IgD-negative memory B cell (primary cell): ENCODE measurements at regions not wholly inside any gene's neighbourhood (a gene's known extent, or its start where the extent isn't known, plus 50 kb on each side); places are given as distances from the start of the nearest gene placed in this dataset.

Experiments used
- H3K27ac Mint-ChIP-seq, 3 donors: one replicate each; pipeline ENCODE4 v1.8.0; 2020 to 2022; ENCODE audit warnings: mild to moderate bottlenecking in 3 of 3, mixed read lengths in 3 of 3, moderate library complexity in 1 of 3
- H3K27me3 Mint-ChIP-seq: one replicate; pipeline ENCODE4 v1.8.0; 2021; ENCODE audit warnings: mixed read lengths
- H3K36me3 Mint-ChIP-seq: one replicate; pipeline ENCODE4 v1.8.0; 2020; ENCODE audit warnings: mild to moderate bottlenecking, mixed read lengths
- H3K4me1 Mint-ChIP-seq, 3 donors: one replicate each; pipeline ENCODE4 v1.8.0; 2020 to 2022; ENCODE audit warnings: mixed read lengths in 3 of 3, mild to moderate bottlenecking in 1 of 3
- H3K4me3 Mint-ChIP-seq, 4 donors: one replicate each; pipeline ENCODE4 v1.8.0; 2020 to 2022; ENCODE audit warnings: mild to moderate bottlenecking in 4 of 4, mixed read lengths in 4 of 4, moderate library complexity in 3 of 4
- H3K9me3 Mint-ChIP-seq, 3 donors: one replicate each; pipeline ENCODE4 v1.8.0; 2020 to 2021; ENCODE audit warnings: mixed read lengths in 3 of 3, mild to moderate bottlenecking in 1 of 3

GRCh38 chr13:58977085-58977484 is 1186.6 kb downstream of the DIAPH3 start:
- H3K9me3 Mint-ChIP-seq, result peaks cover 0 to 6% (median 2%) of the 10 kb centered on the region in 3 donors
- no peaks in the 10 kb centered on the region for H3K27me3 Mint-ChIP-seq
- no peak overlapping the region for H3K27ac Mint-ChIP-seq
- H3K36me3 Mint-ChIP-seq, result peaks cover 3% of the 10 kb centered on the region
- H3K4me3 Mint-ChIP-seq, result no peak overlapping the region
- no peaks in the 10 kb centered on the region for H3K4me1 Mint-ChIP-seq

DNA sequence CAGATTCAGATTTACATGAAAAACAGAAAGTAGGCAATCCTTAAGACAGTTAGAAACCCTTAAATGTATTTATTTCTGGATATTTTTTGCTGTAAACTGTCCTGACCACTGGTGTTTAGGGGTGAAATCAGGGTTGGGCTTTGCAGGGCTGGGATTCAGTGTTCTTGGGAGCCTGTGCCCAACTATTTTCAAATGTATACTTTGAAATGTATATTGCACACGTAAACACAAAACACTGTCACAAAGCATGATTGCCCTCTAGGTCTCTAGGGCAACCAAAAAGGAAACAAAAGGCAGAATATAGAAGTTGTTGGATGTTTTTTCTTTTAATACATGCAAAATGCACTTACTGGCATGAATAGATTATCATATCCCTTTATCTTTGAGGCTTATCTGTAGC is 1185.4 kb downstream of the DIAPH3 start:
- no peaks in the 10 kb centered on the region for H3K27me3 Mint-ChIP-seq
- H3K4me3 Mint-ChIP-seq, result no peak overlapping the region
- H3K27ac Mint-ChIP-seq, result no peak overlapping the region
- no peaks in the 10 kb centered on the region for H3K4me1 Mint-ChIP-seq
- H3K36me3 Mint-ChIP-seq, result peaks cover 3% of the 10 kb centered on the region
- H3K9me3 Mint-ChIP-seq, result peaks cover 5 to 9% (median 6%) of the 10 kb centered on the region in 3 donors

- Mint-ChIP-seq H3K4me1 (no peaks in the 10 kb centered on the region), H3K4me3 (no peak overlapping the region), H3K9me3 (peaks cover 11 to 17% (median 11%) of the 10 kb centered on the region in 3 donors), H3K27me3 (no peaks in the 10 kb centered on the region), H3K27ac (no peak overlapping the region), H3K36me3 (peaks cover 3% of the 10 kb centered on the region)
Measured at GRCh38 chr13:58979851-58980250, 1183.9 kb downstream of the DIAPH3 start.

DNA sequence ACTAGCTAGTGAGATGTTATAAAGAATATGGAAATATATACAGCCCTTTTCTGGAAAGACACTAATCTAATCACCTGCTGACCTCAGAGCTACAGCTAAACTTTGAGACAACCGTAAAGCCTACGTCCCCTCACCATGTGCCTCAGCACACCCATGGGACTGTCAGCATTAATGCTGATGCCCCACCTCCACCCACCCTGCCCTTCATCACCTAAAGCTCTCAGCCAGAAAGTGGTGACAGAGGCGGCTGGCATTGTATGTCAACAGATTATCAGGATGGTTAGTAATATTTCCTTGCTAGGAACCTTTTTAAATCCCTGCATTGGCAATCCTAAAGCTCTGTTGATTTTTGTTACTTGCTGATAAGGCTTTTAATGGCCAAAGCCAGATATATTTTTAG is 1177.9 kb downstream of the DIAPH3 start:
- Mint-ChIP-seq H3K36me3 (peaks cover under 1% of the 10 kb centered on the region), H3K27ac (no peak overlapping the region), H3K9me3 (peaks cover 9 to 21% (median 19%) of the 10 kb centered on the region in 3 donors), H3K27me3 (no peaks in the 10 kb centered on the region), H3K4me1 (no peaks in the 10 kb centered on the region), H3K4me3 (no peak overlapping the region)

GRCh38 chr13:58989556-58989955 is 1174.2 kb downstream of the DIAPH3 start:
- H3K36me3 Mint-ChIP-seq, result peaks cover 2% of the 10 kb centered on the region
- no peaks in the 10 kb centered on the region for H3K4me1 Mint-ChIP-seq
- no peak overlapping the region for H3K27ac Mint-ChIP-seq
- no peaks in the 10 kb centered on the region for H3K27me3 Mint-ChIP-seq
- H3K9me3 Mint-ChIP-seq, result peaks cover 6 to 15% (median 11%) of the 10 kb centered on the region in 3 donors
- H3K4me3 Mint-ChIP-seq, result no peak overlapping the region

DNA sequence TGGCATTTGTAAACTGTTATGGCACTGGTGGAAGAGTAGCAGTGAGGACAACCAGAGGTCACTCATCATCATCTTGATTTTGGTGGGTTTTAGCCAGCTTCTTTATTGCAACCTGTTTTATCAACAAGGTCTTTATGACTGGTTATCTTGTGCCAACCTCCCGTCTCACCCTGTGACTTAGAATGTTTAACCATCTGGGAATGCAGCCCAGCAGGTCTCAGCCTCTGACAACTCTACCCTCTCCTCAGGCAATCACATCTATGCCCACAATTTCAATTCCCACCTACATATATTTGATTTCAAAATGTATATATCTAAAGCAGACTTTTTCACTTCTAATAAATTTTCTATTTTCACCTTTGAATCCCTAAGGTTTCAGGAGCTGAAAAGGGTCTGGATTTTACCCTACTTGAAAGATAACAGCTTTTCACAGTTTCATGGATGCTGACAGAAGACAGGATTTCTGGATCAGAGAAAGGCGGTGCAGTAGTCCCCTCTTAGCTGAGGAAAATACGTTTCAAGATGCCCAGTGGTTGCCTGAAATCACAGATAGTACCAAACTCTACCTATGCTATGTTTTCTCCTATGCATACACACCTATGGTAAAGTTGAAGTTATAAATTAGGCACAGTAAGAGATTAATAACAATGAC is 1171.8 kb downstream of the DIAPH3 start:
- Mint-ChIP-seq H3K27ac (no peak overlapping the region), H3K4me3 (no peak overlapping the region), H3K36me3 (peaks cover 2% of the 10 kb centered on the region), H3K9me3 (peaks cover 4 to 8% (median 8%) of the 10 kb centered on the region in 3 donors), H3K4me1 (no peaks in the 10 kb centered on the region), H3K27me3 (no peaks in the 10 kb centered on the region)

- H3K9me3 Mint-ChIP-seq, result peaks cover 4 to 8% (median 8%) of the 10 kb centered on the region in 3 donors
- no peak overlapping the region for H3K27ac Mint-ChIP-seq
- H3K27me3 Mint-ChIP-seq, result no peaks in the 10 kb centered on the region
- peaks cover 2% of the 10 kb centered on the region for H3K36me3 Mint-ChIP-seq
- no peaks in the 10 kb centered on the region for H3K4me1 Mint-ChIP-seq
- no peak overlapping the region for H3K4me3 Mint-ChIP-seq
Measured at GRCh38 chr13:58992478-58993042, 1171.2 kb downstream of the DIAPH3 start.

- H3K4me3 Mint-ChIP-seq, result no peak overlapping the region
Measured at GRCh38 chr13:58994077-58994476, 1169.7 kb downstream of the DIAPH3 start.

GRCh38 chr13:58994777-58995176 is 1169.0 kb downstream of the DIAPH3 start:
- H3K4me1 Mint-ChIP-seq, result no peaks in the 10 kb centered on the region
- H3K9me3 Mint-ChIP-seq, result peaks cover 4 to 9% (median 4%) of the 10 kb centered on the region in 3 donors
- H3K4me3 Mint-ChIP-seq, result no peak overlapping the region

More at GRCh38 chr13:58994077-58994476, 1169.7 kb downstream of the DIAPH3 start:
- peaks cover 2% of the 10 kb centered on the region for H3K36me3 Mint-ChIP-seq
- H3K4me1 Mint-ChIP-seq, result no peaks in the 10 kb centered on the region
- no peaks in the 10 kb centered on the region for H3K27me3 Mint-ChIP-seq
- no peak overlapping the region for H3K27ac Mint-ChIP-seq
- H3K9me3 Mint-ChIP-seq, result peaks cover 4 to 9% (median 6%) of the 10 kb centered on the region in 3 donors

GRCh38 chr13:58998716-58999115 is 1165.0 kb downstream of the DIAPH3 start:
- no peaks in the 10 kb centered on the region for H3K4me1 Mint-ChIP-seq
- H3K27ac Mint-ChIP-seq, result no peak overlapping the region
- no peak overlapping the region for H3K4me3 Mint-ChIP-seq
- no peaks in the 10 kb centered on the region for H3K27me3 Mint-ChIP-seq
- peaks cover 2 to 4% (median 2%) of the 10 kb centered on the region in 3 donors for H3K9me3 Mint-ChIP-seq
- H3K36me3 Mint-ChIP-seq, result no peaks in the 10 kb centered on the region

More at GRCh38 chr13:58994777-58995176, 1169.0 kb downstream of the DIAPH3 start:
- H3K36me3 Mint-ChIP-seq, result peaks cover 2% of the 10 kb centered on the region
- H3K27me3 Mint-ChIP-seq, result no peaks in the 10 kb centered on the region
- H3K27ac Mint-ChIP-seq, result no peak overlapping the region

- Mint-ChIP-seq H3K36me3 (no peaks in the 10 kb centered on the region), H3K4me1 (no peaks in the 10 kb centered on the region), H3K9me3 (peaks cover 2 to 4% (median 2%) of the 10 kb centered on the region in 3 donors), H3K27ac (no peak overlapping the region), H3K4me3 (no peak overlapping the region), H3K27me3 (no peaks in the 10 kb centered on the region)
Measured at GRCh38 chr13:58999851-59000250, 1163.9 kb downstream of the DIAPH3 start.

GRCh38 chr13:59000770-59001169 is 1163.0 kb downstream of the DIAPH3 start:
- no peaks in the 10 kb centered on the region for H3K36me3 Mint-ChIP-seq
- H3K4me3 Mint-ChIP-seq, result no peak overlapping the region

DNA sequence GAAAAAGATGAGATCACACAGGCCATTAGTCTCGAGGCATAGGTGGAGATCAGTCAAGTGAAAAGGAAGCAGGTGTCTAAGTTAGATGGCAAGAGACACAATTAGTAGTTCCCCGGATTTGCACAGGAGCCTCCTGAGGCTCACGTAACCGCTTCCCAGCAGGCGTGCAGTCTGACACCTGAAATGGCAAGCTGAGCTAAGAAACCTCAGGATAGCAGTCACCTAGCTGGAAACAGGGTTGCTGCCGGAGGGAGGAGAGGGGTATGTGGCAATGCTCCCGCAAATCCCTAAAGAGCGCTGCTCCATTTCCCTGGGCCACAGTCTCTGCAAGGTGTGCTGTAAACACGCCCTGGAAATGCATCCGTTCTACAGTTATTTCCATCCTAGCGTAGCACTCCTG is 1151.0 kb downstream of the DIAPH3 start:
- no peak overlapping the region for H3K27ac Mint-ChIP-seq

More at GRCh38 chr13:59000770-59001169, 1163.0 kb downstream of the DIAPH3 start:
- peaks cover 2 to 4% (median 2%) of the 10 kb centered on the region in 3 donors for H3K9me3 Mint-ChIP-seq
- no peaks in the 10 kb centered on the region for H3K27me3 Mint-ChIP-seq
- no peaks in the 10 kb centered on the region for H3K4me1 Mint-ChIP-seq
- H3K27ac Mint-ChIP-seq, result no peak overlapping the region

DNA sequence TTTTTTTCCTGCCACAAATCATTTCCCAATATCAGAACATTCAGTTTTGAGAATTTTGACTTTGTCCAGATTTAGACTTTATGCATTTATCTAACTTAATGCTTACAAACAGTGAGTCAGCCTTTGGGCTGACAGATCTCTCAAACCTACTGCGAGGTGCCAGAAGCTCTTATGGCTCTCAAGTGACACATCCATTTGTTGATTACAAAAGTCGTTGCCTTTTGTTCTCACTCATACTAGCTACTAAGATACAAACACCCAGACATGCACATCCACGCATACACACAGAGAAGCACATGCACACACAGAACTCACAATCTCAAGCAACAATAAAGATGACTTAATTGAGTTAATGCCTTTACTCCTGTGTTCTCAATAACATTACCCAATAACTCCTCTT is 1147.5 kb downstream of the DIAPH3 start:
- Mint-ChIP-seq H3K4me1 (no peaks in the 10 kb centered on the region), H3K9me3 (peaks cover 3 to 9% (median 6%) of the 10 kb centered on the region in 3 donors), H3K27me3 (no peaks in the 10 kb centered on the region), H3K27ac (no peak overlapping the region), H3K36me3 (no peaks in the 10 kb centered on the region), H3K4me3 (no peak overlapping the region)

More for the DNA sequence above, 1151.0 kb downstream of the DIAPH3 start:
- H3K4me3 Mint-ChIP-seq, result no peak overlapping the region
- no peaks in the 10 kb centered on the region for H3K4me1 Mint-ChIP-seq
- no peaks in the 10 kb centered on the region for H3K27me3 Mint-ChIP-seq
- H3K9me3 Mint-ChIP-seq, result peaks cover 2 to 12% (median 8%) of the 10 kb centered on the region in 3 donors
- no peaks in the 10 kb centered on the region for H3K36me3 Mint-ChIP-seq

- no peaks in the 10 kb centered on the region for H3K36me3 Mint-ChIP-seq
- H3K27ac Mint-ChIP-seq, result no peak overlapping the region
- H3K9me3 Mint-ChIP-seq, result peaks cover 0 to 3% (median 0%) of the 10 kb centered on the region in 3 donors
- no peak overlapping the region for H3K4me3 Mint-ChIP-seq
- H3K4me1 Mint-ChIP-seq, result no peaks in the 10 kb centered on the region
- no peaks in the 10 kb centered on the region for H3K27me3 Mint-ChIP-seq
Measured at GRCh38 chr13:59024434-59024833, 1139.3 kb downstream of the DIAPH3 start.

DNA sequence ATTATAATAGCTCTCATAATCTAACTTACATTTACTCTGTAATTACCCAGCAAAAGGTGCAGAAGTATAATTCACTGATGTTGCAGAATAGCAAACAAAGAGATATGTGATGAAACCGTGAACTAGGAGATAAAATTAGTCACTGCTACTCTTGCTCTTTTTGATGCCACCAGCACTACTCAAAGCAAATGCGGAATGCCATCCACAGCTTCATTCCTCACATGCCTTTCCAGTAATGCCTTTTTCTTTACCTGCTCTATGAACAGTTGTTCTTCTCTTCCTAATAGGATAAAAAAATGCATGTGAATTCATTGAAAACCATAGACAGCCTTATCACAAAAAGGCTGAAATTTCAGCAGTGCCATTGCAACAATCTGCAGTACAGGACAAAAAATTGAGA is 1129.5 kb downstream of the DIAPH3 start:
- Mint-ChIP-seq H3K4me1 (no peaks in the 10 kb centered on the region), H3K9me3 (peaks cover 0 to 8% (median 6%) of the 10 kb centered on the region in 3 donors), H3K36me3 (no peaks in the 10 kb centered on the region), H3K27me3 (no peaks in the 10 kb centered on the region), H3K4me3 (no peak overlapping the region), H3K27ac (no peak overlapping the region)
